ENCODE measurements at regions not wholly inside any gene's neighbourhood (a gene's known extent, or its start where the extent isn't known, plus 50 kb on each side); places are given as distances from the start of the nearest gene placed in this dataset.

DNA sequence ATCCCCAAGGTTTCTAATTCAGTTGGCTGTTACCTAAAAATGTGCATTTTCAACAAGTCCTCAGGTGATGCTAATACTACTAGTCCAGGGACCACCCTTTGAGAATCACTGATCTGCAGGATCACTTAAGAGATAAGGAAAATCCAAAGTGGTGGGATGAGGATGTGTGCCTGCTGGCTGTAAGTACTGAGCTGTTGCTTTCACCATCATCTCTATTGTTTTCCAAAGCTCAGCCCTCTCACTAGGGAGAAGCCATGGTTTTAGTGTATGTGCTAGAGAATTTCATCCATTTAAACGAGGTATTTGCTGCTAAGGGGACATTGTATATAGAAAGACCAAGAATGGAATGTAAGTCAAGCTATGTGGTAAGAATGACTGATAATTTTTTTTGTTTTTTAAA, 202.3 kb downstream of the KIF21A start:
- DNase-seq: no peak

DNA sequence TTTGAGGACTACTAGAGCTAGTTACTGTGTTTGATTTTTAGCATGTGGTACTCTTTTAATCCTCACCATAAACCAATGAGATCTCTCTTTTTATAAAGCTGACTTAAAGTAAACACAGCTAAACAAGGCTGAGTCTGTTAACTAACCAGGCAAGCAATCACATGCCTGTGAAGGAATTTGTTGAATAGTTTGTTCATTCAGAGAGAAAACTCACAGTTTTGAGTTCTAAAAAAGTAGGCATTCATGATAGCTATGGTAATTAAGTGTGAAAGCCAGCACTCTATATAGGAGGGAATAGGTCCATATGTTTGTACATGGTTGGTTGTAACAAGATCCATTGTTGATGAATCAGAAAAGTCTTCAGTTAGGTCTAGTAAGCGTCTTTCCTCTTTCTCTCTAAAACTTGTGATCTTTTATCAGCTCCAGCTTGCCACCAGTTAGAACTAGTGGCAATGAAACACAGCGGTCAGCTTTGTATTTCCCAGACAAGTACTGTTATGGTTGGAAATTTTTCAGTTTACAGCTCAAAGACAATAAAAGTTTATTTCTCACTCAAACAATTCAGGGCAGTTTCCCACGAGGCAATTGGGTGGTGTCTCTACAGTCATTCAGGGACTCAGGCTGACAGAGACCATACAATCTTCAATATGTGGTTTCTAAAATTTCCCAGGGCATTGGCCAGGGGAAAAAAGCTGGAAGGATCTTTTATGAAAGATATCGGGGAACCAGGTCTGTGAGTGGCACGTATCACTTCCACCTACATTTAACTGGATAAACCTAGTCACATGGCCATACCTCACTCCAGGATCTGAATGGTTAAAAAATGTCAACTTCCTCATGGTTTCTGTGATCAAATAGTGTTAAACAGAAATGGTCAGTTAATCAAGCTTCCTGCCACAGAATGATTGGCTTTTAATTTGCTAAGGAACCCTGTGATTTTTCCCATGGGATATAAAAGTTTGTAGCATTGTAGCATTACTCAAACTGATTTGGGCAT, 203.1 kb downstream of the KIF21A start:
- DNase-seq: no peak

DNA sequence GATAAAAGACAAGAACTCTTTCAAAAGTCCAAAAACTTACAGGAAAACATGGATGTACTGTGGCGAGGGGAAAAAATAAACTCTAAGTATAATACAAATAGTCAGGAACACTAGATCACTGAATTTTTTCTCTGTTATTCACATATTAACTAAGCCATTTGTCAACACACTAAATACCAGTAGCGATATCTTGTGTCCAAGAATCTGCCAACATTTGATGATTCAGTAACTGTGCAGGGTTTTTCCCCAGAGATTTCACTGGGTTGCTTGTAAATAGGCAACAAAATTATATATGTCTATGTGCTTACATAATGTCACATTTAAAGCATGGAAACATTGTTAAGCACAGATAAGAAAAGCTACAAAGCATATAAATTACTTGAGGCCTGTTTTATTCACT, 205.9 kb downstream of the KIF21A start:
- DNase-seq: no peak

DNA sequence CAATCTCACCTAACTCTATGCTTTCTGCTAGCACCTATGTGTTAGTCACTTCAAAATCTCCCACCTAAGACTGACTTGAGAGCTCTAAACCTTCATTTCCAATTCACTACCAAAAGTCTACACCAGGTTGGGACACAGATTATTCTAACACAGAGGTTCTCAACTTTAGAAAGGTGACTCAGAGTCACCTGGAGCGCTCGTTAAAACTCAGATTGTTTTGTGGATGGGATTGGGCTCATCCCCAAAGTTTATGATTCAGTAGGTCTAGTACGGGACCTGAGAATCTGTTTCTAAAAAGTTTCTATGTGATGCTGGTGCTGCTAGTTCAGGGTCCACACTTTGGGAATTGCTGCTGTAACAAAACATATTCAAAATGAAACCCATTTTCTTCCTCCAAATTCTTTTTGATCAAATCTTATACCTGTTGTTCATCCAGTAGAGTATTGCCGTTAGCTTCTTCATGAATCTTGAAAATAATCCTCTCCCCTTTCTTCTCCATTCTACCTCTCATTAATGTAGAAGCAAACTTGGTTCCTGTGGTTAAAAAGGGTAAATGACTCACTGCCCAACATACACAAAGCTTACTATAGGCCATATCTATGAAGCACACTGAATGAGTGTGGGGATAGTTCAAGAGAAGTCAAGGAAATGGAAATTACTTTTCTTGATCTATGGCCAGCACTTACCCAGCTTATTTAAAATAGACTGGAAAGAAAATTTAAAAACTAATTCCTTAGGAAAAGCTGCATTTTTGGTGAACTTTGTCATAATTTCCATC, 206.7 kb downstream of the KIF21A start:
- no peak for DNase-seq

DNA sequence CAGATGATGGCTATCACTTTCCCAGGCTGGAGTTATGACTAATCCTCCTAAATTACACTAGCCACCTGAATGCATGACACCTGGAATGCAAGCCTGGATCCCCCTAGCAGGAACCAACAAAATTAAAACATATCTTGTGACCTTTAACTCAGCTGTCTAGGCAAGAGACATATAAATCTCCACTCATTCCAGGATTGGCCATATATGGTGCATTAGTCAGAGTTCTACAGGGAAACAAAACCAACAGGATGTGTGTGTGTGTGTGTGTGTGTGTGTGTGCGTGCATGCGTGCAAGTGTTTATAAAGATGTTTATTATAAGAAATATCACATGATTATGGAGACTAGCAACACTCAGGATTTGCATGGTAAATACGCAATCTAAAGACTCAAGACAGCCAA, 212.8 kb downstream of the KIF21A start:
- DNase-seq: no peak

DNA sequence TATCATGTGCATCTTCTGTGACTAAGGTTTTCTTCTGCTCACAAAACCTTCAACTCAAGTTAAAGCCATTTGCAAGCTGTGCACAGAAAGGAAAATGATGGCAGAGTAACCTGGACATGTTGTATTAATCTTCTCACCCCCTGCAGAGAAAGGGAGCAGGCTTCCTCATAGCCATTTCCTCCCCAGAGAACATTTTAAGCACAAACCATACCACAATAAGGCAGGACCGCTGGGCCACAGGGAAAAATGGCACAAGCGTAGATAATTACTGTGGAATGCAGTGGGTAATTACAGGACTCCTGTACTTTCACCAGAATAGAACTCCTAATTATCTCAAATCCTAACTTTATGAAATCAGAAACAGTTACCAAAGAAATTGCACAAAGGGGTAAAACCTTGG, 215.7 kb downstream of the KIF21A start:
- no peak for DNase-seq

DNA sequence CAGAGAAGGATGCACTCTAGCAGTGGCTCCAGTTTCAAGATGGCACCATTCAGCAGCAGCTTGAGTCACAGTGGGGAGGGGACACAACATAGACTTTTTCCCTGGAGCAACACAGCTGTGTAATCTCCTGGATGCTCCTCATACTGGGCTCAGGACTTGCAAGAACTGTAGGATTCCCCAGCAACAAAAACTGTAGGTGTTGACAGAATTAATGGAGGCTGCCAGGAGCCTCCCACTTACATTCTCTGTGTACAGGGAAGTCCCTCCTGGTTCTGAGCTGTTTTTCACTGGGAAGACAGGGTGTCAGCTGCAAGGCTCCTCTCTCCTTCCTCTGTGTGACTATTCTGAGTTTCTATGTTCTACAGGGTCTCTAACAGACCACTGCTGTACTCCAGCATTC, 217.9 kb downstream of the KIF21A start:
- DNase-seq: no peak

DNA sequence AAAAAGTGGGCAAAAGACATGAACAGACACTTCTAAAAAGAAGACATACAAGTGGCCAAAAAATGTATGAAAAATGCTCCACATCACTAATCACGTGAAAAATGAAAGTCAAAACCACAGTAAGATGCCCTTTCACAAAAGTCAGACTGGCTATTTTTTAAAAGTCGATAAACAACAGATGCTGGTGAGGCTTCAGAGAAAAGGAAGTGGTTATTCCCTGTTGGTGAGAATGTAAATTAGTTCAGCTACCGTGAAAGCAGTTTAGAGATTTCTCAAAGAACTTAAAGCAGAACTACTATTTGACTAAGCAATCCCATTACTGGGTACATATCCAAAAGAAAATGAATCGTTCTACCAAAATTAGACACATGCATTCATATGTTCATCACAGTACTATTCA, 237.0 kb downstream of the KIF21A start:
- no peak for DNase-seq

DNA sequence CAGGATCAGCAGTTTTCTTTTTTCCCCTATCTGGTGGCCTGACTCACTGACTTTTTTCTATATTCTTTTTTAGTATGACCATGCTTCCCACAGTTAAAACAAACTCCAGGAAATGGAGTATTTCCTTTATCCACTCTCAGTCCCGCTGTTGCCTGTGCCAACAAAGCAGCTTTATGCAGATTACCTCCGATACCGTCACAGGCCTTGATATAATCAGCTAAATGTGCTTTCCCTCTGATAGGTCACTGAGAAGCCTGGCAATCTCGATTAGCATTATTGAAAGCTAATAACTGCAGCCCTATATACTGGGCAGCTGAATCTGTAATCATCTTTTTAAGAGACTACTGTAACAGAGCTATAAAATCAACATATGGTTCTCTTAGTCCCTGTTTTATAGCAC, 243.6 kb downstream of the KIF21A start:
- peak; percentile 1 for DNase-seq

DNA sequence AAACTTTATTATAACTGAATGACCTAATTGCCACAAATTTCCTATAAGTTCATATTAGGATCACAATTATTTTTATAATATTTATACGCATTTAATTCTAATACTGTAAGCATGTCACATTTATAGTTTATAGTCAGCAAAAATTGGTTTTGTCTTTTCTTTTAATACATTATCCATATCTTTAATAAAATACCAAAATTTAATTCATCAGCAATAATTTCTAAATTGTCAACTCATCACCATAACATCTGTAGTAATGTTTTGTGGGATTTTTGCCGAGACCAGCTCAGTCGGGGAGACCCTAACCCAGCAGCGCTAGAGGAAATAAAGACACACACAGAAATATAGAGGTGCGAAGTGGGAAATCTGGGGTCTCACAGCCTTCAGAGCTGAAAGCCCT, 254.2 kb downstream of the KIF21A start:
- DNase-seq: no peak

DNA sequence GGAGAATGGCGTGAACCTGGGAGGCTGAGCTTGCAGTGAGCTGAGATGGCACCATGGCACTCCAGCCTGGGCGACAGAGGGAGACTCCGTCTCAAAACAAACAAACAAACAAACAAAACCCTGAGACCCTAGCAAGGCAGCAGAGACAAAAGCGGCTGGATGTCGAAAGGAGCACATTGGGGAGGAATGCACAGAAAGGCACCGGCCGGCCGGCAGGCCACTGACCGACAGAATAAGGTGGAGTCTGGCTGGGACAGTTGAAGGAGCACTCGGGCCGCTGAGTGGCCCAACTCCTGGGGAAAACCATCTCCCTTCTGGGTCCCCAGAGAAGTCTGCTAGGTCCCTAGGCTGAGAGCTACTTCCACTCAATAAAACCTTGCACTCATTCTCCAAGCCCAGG, 256.2 kb downstream of the KIF21A start:
- no peak for DNase-seq

DNA sequence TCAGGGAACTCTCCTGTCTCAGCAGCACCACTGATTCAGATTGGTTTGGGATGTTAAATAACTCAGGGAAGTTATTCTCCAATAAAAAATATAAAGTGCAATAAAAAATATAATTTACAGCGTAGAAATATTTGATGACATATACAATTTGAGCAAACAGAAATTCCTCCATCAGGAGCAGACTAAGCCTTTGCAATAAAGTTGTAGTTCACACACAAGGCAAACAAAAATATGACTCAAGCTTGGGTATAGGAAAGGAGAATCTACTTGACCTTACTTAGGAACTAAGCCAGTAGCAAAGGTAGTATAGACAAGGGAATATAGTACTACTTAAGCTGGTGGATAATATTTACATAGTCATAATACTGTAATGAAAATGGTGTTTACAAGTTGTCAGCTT, 264.1 kb downstream of the KIF21A start:
- no peak for DNase-seq

DNA sequence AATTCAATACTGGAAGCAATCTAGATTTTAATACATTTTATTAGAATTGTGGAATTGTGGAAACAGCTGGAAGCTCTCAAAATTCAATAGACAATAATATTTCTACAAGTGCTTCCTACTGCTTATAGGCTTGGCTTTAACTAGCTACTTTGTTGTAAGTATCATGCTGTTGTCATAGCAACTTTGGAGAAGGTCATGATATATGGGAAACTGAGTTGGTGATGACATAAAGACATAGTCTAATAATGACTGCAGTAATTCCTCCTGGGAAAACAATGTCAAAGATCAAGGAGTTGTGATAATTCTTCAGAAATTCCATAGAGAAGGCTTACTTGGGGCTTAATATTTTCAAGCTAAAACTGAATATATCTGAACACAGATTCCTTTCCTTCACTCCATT, 266.6 kb downstream of the KIF21A start:
- DNase-seq: no peak

DNA sequence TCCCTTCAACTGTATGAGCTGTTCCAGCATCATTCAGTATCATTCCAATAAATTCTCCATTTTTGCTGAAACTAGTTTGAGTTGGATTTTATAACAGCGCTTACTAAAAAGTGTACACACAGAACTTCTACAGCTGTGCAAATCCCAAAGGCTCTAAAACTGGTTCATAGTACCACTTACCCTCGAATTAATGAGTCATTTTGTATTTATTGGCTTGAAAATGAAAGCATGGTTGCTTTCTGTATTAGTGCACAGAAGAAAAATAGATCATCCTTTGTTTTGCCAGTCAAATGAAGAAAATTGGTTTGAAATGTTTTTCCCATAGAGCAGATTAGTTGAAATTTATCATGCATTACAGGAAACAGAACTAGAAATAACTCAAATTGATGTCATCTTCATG, 268.3 kb upstream of the CPNE8 start:
- no peak for DNase-seq

DNA sequence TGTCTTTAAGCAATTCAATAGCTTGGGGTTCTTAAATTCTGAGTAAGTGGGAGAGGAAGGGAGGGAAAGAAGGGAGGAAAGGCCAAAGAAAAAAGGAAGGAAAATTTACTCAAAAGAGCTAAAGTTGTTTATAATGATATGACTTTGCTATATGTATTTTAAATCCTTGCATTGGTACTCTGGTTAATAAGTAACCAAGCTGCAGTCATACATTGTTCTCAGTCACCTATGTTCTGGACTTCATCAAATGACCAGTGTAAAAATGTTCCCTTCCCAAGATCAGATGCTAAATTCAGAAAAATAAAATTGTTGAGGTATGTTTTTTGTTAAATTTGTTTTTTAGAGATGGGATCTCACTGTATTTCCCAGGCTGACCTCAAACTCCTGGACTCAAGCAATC, 259.9 kb upstream of the CPNE8 start:
- no peak for DNase-seq

DNA sequence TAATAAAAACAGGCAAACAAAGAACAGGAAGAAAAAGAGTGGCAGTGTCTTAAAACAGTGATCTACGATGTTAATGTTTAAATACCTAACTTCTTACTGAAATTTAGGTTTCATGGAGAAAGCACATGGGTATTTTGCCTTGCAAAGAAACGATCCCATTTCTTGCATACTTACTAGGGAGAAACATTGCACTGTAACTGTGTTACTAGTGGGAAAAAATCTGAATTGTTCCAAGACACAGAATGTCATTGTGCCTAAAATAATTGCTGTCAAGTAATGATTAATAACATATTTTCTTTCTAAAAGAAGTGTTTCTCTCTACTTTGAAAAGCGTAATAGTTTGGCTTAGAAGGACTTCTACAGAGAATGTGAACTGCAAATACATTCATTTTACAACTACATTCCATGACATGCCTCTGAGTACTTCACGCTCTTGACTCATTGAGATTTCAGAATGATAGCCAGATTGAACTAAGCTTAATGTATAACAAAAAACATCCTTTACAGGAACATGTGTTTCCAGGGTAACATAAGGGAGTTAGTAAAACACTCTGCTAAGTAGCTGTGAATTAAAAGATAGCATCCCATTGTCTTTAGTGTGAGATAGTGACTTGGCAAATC, 256.2 kb upstream of the CPNE8 start:
- DNase-seq: no peak

DNA sequence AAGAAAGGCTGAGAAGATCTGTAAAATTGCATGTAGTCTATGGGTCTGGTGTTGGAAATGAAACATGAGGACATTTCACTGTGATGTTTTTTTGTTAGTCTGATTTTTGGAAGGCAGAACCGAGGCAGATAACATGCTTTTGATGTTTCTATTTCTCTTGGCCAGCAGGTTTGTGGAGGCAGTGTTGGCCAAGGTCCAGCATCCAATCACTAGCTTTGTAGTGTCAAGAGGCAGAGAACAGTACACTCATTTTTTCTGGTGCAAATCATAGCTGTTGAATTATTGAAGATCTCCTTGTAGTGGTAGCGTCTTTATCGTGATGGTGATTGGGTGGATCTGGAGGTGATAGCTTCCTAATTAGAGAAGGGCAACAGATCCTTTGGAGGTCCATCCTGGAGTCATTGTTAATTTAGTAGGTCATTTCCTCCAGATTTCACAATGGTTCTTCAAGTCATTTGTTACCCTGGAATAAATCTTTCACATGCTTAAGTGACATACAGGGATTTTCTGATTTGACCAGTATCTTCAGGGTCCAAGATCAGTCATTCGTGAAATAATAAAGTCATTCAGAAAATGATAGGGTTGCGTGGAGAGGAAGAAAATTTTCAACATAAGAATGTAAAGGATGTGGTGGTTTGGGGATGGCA, 252.4 kb upstream of the CPNE8 start:
- no peak for DNase-seq

DNA sequence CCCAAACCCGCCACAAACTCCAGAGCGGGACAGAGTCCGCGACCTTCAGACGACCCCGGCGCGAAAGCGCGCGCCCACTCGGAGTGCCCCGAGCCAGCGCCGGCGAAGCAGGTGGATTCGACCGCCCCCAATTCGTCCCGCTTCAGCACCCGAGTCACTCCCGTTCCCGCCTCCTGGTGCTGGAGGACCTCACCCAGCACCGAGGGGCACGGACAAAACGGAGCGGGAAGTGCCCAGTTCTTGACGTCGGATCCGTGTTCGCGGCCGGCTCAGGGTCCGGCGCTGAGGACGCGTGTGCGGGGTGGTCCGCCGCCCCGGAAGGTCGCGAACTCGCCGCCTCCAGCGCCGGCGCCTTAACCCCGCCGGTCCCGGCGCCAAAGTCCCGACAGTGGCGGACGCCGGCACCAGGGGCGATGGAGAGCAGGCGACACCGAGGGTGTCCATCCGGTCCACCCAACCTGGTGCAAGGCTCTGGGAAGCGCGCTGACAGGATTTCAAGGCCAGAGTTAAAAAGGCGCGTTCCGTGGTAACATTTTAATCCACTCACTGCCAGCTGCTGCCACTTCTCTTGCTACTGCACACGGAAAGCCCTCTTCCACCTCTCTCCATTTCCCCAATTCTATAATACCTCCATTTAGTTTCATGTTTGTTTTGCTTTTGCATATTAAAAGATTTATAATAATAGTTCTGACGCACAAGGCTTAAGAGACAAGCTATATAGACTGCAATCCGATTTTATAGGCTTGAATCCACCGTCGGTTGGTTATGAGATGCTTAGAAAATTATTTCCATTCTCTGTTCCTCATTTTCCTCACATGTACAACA, 240.0 kb upstream of the CPNE8 start:
- DNase-seq: peak; percentile 39

DNA sequence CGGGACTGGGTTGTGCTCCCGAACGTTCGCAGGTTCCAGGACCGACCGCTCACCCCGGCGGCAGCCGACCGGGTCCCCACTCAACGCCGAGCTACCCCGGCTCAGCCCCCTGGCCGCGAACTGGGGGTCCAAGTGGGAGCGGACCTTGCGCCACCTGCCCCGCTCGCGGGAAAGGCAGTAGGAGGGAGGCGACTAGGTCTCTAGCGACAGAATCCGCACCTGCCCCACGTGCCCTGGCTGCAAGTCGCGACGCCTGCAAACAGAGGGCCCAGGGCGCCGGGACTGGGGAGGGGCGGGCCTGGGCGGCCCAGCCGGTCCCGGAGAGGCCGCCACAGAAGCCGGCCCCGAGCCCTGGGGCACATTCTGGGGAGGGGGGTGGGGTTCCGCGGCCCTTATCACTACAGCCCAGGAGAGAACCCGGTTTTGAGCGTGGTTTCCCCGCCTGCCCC, 239.2 kb upstream of the CPNE8 start:
- peak; percentile 6 for DNase-seq

DNA sequence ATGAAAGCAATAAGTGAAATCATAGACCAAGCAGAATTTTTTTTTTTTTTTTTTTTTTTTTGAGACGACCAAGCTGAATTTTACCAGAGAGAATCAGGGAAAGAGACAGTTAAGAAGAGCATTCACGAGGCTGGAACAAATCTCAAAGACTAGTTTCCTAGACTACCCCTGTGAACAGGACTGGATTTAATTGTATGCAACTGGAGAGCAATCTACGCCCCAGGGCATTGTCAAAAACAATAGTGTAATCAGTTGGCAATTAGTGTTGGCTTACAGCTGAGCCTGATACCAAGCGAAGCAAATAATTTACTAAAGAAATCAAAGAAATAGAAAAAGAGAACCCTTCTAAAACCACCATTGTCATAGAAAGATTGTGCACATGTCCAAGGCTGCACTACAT, 232.9 kb upstream of the CPNE8 start:
- no peak for DNase-seq

DNA sequence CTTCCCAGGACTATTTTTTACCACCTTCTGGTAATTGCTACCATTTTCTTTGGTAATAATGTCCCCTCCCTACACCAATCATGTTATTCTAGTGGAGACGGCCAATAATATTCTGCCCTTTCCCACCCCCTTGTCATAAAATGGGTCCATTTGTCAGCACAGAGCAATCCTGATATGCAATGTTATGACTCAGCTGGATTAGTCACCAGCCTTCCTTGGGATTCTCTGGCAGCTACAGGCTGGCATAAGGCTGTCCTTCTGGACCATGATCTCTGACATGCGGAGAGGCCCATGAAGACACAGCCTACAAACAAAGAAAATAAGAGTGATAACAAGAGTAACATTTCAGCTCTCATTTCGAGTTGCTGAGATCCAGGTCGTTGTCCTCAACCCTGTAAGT, 222.0 kb upstream of the CPNE8 start:
- no peak for DNase-seq

DNA sequence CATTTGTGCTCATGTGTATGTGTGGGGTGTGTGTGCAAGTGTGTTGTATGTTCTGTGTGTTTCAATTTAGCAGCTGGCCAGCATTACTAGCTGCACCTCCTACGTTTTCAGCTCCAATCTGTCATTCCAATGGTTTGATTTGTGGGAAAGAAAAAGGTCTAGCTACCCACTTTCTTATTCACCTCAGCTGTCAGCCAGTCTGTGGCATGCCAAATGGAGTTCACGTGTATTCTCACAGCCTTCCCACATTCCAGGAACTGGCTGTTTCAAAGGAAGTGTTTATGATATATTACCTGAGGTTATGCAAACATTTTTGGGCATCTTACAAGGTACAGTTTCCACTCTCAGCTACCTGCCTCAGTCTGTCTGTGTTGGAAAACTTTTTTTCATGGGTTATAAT, 220.2 kb upstream of the CPNE8 start:
- no peak for DNase-seq

Data from right kidney (tissue), 1 donor.